ES-I3 (cell line): ENCODE measurements at regions not wholly inside any gene's neighbourhood (a gene's known extent, or its start where the extent isn't known, plus 50 kb on each side); places are given as distances from the start of the nearest gene placed in this dataset.
"Not testable (repeated sequence)": the region's sequence is repeated elsewhere in the genome, so short reads cannot be mapped to it uniquely, and the experiment has no call there.

Experiments used
- H3K36me3 ChIP-seq: 2 replicates; pipeline ENCODE4 v1.6.1; 2013; ENCODE audit warnings: mild to moderate bottlenecking, low read length, control low read depth, moderate library complexity; ENCODE audit not compliant: insufficient read depth
- H3K4me1 ChIP-seq: 2 replicates; pipeline ENCODE4 v1.6.1; 2013; ENCODE audit warnings: mild to moderate bottlenecking, control low read depth, low read length; ENCODE audit not compliant: insufficient read depth
- H3K9ac ChIP-seq: 2 replicates; pipeline ENCODE4 v1.6.1; 2013; ENCODE audit warnings: low read depth, mild to moderate bottlenecking, low read length, moderate library complexity
- H3K9me3 ChIP-seq: 2 replicates; pipeline ENCODE4 v1.6.1; 2013; ENCODE audit warnings: mild to moderate bottlenecking, low read length, moderate library complexity; ENCODE audit not compliant: control insufficient read depth, insufficient read depth

DNA sequence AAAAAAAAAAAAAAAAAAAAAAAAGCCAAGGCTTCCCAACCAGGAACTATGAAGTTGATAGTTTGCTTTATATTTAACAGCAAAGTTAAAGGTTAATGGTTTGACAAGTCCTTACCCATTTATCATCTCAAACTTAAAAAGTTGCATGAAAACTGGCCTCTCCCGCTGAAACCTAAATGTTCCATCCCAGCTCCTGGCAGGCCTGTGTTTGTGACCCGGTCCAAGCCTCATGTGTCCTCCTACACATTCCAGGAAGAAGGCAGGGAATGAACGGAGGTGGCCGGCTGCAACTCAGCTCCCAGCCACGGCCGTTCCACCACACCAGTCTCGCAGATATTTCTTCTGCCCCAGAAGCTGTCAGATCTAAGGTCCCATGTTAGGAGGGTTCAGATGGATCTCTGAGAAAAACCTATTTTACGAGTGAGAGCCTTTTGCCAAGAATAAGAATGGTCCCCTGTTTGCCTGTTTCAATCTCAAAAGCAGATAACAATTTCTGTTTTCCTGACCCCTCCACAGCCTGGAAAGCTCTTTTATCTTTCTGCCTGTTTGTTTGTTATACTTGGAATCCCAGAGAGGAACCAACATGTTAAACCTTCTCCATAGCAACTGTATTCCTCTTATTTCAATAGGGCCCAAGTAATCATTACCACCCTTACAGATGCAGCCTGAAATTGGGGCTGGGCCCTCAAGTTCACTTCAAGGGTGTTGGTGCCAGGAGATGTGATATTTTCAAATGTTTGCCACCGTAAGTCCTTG is 56.5 kb downstream of the KCTD12 start:
- H3K9ac ChIP-seq, result no peak overlapping the region

DNA sequence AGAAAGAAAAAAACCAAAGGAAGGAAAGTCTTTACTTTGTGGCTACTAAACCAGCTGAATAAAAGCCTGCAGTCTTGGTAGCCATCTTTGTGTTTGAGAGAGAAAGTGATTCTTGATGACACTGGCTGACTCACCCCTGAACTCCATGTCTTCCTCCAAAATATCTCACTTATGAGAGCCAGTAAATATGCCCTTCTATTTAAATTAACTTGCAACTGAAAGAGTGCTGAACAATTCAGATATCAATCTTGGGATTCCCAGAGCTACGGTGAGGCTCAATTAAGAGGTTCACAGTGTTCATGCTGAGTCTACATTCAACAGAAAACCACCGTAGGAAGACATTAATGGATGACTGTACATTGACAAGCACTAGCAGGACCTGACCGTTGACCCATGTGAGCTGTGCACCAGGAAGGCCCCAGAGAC is 57.9 kb downstream of the KCTD12 start:
- Histone ChIP-seq H3K9me3 (no peaks in the 10 kb centered on the region), H3K4me1 (no peaks in the 10 kb centered on the region), H3K9ac (no peak overlapping the region), H3K36me3 (no peaks in the 10 kb centered on the region)

More for the DNA sequence above, 56.5 kb downstream of the KCTD12 start:
- Histone ChIP-seq H3K9me3 (no peaks in the 10 kb centered on the region), H3K36me3 (no peaks in the 10 kb centered on the region), H3K4me1 (no peaks in the 10 kb centered on the region)

DNA sequence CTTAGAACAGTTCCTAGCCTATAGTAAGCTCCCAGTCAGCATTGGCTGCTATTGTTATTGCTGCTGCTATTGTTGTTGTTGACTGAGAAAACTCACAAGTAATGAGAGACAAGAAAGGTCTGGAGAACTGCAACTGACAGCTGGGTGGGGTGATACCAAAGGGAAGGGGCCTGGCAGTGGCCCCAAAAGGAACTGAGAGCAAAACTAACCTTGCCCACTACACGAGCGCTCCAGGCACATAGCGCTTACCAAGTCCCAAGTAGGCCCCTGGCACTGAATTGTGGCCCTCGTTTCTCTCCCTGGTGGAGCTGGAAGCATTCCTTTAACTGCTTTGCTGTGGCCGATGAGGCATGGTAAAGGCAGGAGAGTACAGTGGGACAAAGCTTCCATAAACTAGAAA is 59.7 kb downstream of the KCTD12 start:
- Histone ChIP-seq H3K36me3 (no peaks in the 10 kb centered on the region), H3K4me1 (no peaks in the 10 kb centered on the region), H3K9ac (no peak overlapping the region), H3K9me3 (no peaks in the 10 kb centered on the region)

DNA sequence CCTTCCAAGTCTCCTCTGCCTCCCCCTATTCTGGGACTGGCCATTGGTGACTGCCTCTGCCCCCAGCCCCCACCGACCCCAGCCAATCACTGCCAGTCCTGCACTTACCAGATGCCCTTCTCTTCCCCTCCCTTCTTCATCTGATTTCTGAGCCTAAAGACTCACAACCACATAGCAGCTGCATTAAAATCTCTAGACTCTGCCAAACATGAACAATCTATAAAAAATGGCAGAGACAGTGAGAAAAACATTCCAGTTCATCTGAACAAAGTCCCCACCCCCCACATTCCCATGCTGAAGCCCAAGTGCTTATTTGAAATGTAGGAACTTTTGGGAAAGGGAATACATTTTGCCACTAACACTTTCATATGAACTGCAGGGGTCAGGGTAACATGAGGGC is 60.8 kb downstream of the KCTD12 start:
- Histone ChIP-seq H3K36me3 (no peaks in the 10 kb centered on the region), H3K4me1 (no peaks in the 10 kb centered on the region), H3K9ac (no peak overlapping the region), H3K9me3 (no peaks in the 10 kb centered on the region)

DNA sequence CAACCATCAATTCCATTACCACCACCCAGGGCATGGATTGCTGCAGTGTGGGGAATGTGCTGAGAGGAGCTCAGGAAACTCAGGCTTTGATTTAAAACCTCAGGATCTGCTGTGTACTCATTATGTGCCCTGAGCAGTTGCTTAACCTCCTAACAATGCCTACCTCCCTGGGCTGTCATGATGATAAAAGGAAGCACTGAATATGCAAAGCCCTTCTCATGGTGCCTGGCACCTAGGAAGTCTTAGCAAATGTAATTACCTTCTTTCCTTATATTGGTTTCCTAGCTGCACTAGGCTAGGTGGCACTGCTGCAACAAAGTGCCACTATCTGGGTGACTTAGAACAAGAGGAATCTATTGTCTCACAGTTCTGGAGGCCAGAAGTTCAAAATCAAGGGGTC is 62.2 kb downstream of the KCTD12 start:
- no peaks in the 10 kb centered on the region for H3K9me3 ChIP-seq
- no peaks in the 10 kb centered on the region for H3K4me1 ChIP-seq
- no peaks in the 10 kb centered on the region for H3K36me3 ChIP-seq
- no peak overlapping the region for H3K9ac ChIP-seq

DNA sequence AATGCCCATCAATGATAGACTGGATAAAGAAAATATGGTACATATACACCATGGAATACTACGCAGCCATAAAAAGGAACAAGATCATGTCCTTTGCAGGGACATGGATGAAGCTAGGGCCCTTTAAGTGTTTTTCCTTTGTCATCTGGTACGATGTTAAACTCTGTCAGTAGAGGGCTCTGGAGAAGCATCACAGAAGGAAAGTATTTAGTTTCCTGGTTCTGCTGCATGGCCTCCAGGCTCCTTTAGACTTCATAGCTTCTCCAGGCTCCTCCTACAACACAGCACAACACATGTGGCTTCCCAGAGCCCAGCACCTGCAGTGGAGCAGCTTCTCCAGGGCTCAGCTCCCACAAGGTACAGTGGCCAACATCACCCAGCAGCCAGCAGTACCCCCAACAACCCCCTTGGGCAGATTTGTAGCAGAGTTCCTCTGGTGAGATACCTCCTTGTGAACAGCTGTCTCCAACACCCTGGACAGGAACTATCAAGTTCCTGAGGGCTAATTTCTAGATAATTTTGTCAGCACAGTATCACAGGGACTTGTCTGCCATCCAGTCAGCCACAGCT is 63.4 kb downstream of the KCTD12 start:
- Histone ChIP-seq H3K4me1 (no peaks in the 10 kb centered on the region), H3K9me3 (no peaks in the 10 kb centered on the region), H3K36me3 (no peaks in the 10 kb centered on the region), H3K9ac (no peak overlapping the region)

DNA sequence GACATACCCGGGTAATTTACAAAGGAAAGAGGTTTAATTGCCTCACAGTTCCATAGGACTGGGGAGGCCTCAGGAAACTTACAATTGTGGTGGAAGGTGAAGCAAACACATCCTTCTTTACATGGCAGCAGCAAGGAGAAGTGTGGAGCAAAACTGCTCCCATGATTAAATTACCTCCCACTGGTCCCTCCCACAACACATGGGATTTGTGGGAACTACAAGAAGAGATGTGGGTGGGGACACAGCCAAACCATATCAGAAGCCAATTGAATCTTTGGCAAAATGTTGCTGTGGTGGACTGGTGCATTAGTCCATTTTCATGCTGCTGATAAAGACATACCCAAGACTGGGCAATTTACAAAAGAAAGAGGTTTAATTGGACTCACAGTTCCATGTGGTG is 65.0 kb downstream of the KCTD12 start:
- not testable (repeated sequence) for H3K36me3 ChIP-seq, H3K9me3 ChIP-seq, H3K4me1 ChIP-seq, H3K9ac ChIP-seq

DNA sequence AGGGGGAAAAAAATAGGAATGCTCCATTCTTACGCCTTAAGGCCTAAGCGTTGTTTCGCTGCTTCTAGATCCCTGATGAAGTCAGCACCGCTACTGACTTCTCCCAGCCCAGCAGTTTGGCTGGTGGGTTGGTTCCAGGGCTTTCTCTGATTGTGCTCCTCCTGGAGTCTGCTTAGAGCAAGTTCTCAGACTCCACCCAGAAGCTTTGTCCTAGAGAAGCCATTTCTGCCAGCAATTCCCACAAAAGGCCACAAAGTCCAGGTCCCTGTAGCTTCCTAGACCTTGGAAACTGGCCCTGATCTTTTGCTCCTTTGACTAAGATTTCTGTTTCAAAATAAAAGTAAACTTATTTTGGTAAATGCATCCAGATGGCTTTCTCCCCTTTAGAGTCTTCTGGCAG is 65.4 kb downstream of the KCTD12 start:
- Histone ChIP-seq H3K36me3 (no peaks in the 10 kb centered on the region), H3K4me1 (no peaks in the 10 kb centered on the region), H3K9ac (no peak overlapping the region), H3K9me3 (no peaks in the 10 kb centered on the region)

DNA sequence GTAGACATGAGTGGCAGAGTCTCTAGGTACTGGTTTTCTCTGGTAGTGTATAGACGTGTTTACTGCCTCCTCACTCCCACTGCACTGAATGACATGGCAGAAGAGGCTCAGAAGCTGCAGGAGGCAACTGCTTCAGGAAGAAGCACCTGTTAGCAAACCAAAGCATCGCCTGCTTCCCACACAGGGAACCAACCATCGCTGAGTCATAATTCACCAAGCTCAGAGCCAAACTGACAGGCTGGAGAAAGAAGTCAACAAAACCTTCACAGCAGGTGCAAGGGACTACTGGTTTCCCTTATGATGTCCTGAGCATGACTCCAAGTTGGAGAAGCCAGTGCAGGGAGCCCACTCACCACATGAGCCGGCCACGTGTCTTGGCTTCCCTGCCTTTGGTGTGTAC is 69.8 kb downstream of the KCTD12 start:
- Histone ChIP-seq H3K9ac (no peak overlapping the region), H3K9me3 (no peaks in the 10 kb centered on the region), H3K4me1 (no peaks in the 10 kb centered on the region), H3K36me3 (no peaks in the 10 kb centered on the region)

DNA sequence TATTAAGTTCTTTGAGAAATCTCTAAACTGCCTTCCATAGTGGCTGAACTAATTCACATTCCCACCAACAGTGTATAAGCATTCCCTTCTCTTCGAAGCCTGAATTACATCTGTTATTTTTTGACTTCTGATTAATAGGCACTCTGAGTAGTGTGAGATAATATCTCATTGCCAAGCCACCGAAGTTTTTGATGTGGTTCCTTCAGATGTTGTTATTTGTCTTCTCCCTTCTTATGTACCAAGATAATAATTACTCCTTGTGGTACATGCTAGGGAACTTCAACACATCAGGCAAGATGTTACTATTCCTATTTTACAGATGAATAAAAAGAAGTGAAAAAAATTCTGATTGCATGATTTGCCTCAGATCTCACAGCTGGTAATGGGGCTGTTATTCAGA is 70.9 kb downstream of the KCTD12 start:
- H3K9ac ChIP-seq, result no peak overlapping the region
- H3K9me3 ChIP-seq, result no peaks in the 10 kb centered on the region
- no peaks in the 10 kb centered on the region for H3K36me3 ChIP-seq
- H3K4me1 ChIP-seq, result no peaks in the 10 kb centered on the region

DNA sequence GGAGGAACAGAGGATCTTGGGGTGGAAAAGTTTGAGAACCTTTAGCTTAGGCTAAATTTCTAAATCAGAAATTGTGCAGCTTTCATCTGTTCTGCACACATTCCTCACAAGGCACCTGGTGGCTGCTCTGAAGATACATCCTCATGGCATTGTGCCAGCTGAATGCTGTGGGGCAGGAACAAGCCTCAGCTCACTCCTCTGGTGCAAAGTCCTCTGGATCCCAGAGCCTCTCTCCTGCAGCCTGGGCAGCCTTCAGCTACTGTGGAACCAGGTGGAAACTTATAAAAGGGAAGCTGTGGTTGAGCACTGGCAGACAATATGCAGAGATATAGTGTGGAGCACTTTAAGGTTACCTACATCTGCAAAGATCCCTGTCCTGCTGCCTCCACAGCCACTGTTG is 72.3 kb downstream of the KCTD12 start:
- no peaks in the 10 kb centered on the region for H3K36me3 ChIP-seq
- no peak overlapping the region for H3K9ac ChIP-seq
- H3K4me1 ChIP-seq, result no peaks in the 10 kb centered on the region
- peaks cover under 1% of the 10 kb centered on the region; the same call in 1 of the 2 replicates for H3K9me3 ChIP-seq

DNA sequence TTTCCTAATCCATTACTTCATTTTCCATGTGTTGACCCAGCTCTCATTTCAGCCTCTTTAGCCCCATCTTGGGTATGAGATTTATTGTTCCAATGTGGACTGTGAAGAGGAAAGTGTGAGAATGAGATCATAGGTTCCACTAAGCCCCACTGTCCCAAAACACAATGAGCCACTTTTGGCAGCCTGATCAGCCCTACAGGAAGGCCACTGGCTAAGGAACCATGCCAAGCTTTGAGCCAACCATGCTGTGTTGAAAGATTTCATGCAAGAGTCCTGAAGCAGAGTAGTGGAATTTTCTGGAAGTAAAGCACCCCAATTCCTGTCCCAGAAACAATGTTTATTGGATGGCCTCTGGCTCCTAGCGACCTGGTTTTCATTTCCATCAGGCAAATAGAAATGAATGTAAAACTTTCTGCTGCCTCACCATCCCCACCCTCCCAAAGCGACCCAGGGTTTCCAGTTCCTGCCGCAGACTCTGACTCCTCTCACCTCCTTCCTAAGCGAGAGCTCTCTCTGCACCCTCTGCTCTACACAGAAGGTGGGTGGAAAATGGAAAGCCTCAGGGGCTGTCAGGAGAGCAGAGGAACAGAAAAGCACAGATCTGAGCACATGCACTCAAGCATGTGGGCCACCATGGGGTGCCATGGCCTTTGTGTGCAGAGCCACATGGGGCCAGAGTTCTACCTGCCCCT is 73.1 kb downstream of the KCTD12 start:
- H3K4me1 ChIP-seq, result no peaks in the 10 kb centered on the region
- H3K9me3 ChIP-seq, result peaks cover 5% of the 10 kb centered on the region
- H3K36me3 ChIP-seq, result no peaks in the 10 kb centered on the region
- no peak overlapping the region for H3K9ac ChIP-seq

DNA sequence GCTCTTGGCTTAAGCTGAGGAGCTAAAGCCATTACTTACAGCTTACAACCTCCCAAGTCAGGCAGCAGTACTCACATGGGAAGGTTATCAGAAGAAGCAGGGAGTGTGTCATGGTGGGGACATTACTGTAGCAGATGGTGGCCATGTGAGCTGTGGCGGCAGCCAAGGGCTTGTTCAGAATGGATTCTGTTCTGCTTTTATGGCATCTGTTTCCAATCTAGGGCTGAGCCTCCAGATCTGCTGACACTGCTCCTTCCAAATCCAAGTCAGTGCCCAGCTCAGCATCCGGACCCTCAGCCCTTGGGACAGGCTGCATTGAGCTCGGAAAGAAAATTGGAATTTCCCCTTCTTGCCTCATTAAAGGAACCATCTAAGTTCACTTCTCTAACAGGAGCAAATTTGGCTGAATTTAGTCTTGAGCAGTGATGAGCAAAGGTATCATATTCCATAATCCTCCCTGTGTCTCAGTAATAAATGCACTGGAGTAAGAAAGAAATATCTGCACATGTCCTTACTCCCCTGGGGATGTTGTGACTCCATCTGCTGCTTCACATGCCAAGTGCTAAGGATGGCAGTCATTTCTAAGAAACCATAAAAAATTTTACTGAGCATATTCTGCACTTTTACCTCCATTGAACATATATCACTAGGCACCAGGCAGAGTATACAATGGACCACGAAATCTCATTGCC is 73.9 kb downstream of the KCTD12 start:
- Histone ChIP-seq H3K36me3 (no peaks in the 10 kb centered on the region), H3K4me1 (no peaks in the 10 kb centered on the region), H3K9ac (no peak overlapping the region), H3K9me3 (peaks cover 5% of the 10 kb centered on the region)

DNA sequence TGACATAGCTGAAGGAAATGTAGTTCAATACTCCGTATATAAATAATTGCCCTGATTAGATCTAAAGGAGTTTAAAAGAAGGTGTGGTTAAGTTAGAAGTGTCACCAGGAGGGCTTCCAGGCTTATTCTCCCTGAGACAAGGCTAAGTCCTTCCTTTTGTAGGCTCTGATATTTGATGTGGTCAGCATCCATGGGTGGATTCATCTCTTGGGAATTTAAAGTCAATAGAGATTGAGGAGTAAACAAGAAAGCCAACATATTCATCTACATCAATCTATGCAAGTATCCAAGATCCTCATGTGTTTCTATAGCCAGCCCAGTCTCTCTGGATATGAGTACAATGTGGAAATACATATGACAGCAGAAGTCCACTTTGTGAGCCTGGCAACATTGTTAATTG is 76.8 kb downstream of the KCTD12 start:
- Histone ChIP-seq H3K9me3 (peaks cover 5% of the 10 kb centered on the region), H3K9ac (no peak overlapping the region), H3K4me1 (no peaks in the 10 kb centered on the region), H3K36me3 (no peaks in the 10 kb centered on the region)
